ENCODE measurements at regions not wholly inside any gene's neighbourhood (a gene's known extent, or its start where the extent isn't known, plus 50 kb on each side); places are given as distances from the start of the nearest gene placed in this dataset.
"Not testable (repeated sequence)": the region's sequence is repeated elsewhere in the genome, so short reads cannot be mapped to it uniquely, and the experiment has no call there.

DNA sequence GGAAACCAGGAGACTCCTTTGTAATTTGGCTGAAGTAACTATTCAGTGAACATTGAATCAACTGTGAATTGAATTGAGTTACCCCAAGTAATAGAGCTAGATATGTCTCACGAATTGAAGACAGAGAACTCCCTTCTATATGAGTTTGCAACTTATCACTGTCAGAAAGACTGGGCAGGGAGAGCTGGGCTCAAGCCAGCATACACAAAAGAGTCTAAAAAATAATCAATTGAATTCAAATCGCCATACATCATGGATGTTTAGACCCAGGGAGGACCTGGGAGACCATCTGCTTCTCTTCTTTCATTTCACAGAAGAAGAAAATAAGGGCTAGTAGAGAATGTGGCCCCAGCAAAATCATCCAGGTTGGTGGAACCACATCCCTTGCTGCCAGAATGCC lies 503.1 kb upstream of the AUTS2 start:
- H3K4me1 Mint-ChIP-seq: no peaks in the 10 kb centered on the region
- H3K9me3 Mint-ChIP-seq: peaks cover 0 to 6% (median 5%) of the 10 kb centered on the region in 6 donors
- H3K27ac Mint-ChIP-seq: no peak overlapping the region
- H3K27me3 Mint-ChIP-seq (ENCODE audit: low read depth in 3 of 3): peaks cover 0 to 2% (median 0%) of the 10 kb centered on the region in 3 donors
- no peak for DNase-seq
- no peak overlapping the region for H3K4me3 Mint-ChIP-seq
- no peaks in the 10 kb centered on the region for H3K36me3 Mint-ChIP-seq

DNA sequence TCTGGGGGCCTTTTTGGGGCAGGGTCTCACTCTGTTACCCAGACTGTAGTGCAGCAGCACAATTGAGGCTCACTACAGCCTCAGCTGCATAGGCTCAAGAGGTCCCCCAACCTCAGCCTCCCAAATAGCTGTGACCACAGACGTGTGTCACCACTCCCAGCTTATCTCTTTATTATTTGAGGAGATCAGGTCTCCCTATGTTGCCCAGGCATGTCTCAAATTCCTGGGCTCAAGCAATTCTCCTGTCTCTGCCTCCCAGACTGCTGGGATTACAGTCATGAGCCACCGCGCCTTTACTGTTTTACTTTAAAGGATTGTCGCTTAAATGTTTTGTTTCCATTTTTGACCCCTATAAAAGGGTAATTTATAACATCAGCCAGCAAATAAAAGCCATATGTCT lies 502.6 kb upstream of the AUTS2 start:
- peaks cover 0 to 6% (median 4%) of the 10 kb centered on the region in 6 donors for H3K9me3 Mint-ChIP-seq
- peaks cover 0 to 2% (median 0%) of the 10 kb centered on the region in 3 donors for H3K27me3 Mint-ChIP-seq (ENCODE audit: low read depth in 3 of 3)
- no peak for DNase-seq
- no peak overlapping the region for H3K27ac Mint-ChIP-seq
- no peaks in the 10 kb centered on the region for H3K36me3 Mint-ChIP-seq
- no peaks in the 10 kb centered on the region for H3K4me1 Mint-ChIP-seq
- no peak overlapping the region for H3K4me3 Mint-ChIP-seq

GRCh38 chr7:69104023-69104422 lies 494.3 kb upstream of the AUTS2 start:
- H3K4me3 Mint-ChIP-seq: no peak overlapping the region
- peaks cover 0 to 3% (median 0%) of the 10 kb centered on the region in 3 donors for H3K27me3 Mint-ChIP-seq (ENCODE audit: low read depth in 3 of 3)
- H3K36me3 Mint-ChIP-seq: no peaks in the 10 kb centered on the region
- no peaks in the 10 kb centered on the region for H3K4me1 Mint-ChIP-seq
- H3K9me3 Mint-ChIP-seq: peaks cover 0 to 9% (median 4%) of the 10 kb centered on the region in 6 donors
- DNase-seq: no peak
- no peak overlapping the region for H3K27ac Mint-ChIP-seq

DNA sequence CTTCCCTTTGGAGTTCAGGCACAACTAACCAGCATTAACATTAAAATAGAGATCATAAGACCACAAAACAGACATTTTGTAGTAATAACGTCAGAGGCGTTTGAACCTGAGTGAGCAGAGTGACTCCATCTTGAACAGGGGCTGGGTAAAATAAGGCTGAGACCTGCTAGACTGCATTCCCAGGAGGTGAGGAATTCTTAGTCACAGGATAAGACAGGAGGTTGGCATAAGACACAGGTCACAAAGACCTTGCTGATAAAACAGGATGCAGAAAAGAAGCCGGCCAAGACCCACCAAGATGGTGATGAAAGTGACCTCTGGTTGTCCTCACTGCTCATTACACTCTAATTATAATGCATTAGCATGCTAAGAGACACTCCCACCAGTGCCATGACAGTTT lies 493.2 kb upstream of the AUTS2 start:
- Mint-ChIP-seq H3K4me3 (no peak overlapping the region), H3K4me1 (no peaks in the 10 kb centered on the region), H3K9me3 (peaks cover 0 to 9% (median 4%) of the 10 kb centered on the region in 6 donors), H3K27ac (no peak overlapping the region), H3K27me3 (ENCODE audit: low read depth in 3 of 3) (peaks cover 0 to 3% (median 0%) of the 10 kb centered on the region in 3 donors), H3K36me3 (no peaks in the 10 kb centered on the region)
- DNase-seq: no peak

- H3K4me1 Mint-ChIP-seq: no peaks in the 10 kb centered on the region
- no peak overlapping the region for H3K27ac Mint-ChIP-seq
- H3K9me3 Mint-ChIP-seq: peaks cover 0 to 12% (median 4%) of the 10 kb centered on the region in 6 donors
- H3K27me3 Mint-ChIP-seq (ENCODE audit: low read depth in 3 of 3): peaks cover 0 to 2% (median 0%) of the 10 kb centered on the region in 3 donors
- H3K4me3 Mint-ChIP-seq: no peak overlapping the region
- DNase-seq: no peak
- no peaks in the 10 kb centered on the region for H3K36me3 Mint-ChIP-seq
These were observed 492.3 kb upstream of the AUTS2 start for GRCh38 chr7:69105981-69106380.

- peaks cover 0 to 12% (median 4%) of the 10 kb centered on the region in 6 donors for H3K9me3 Mint-ChIP-seq
- H3K4me3 Mint-ChIP-seq; H3K27ac Mint-ChIP-seq; H3K36me3 Mint-ChIP-seq; H3K27me3 Mint-ChIP-seq (ENCODE audit: low read depth in 3 of 3); H3K4me1 Mint-ChIP-seq; DNase-seq: not testable (repeated sequence)
These were observed 491.8 kb upstream of the AUTS2 start for GRCh38 chr7:69106449-69106848.

DNA sequence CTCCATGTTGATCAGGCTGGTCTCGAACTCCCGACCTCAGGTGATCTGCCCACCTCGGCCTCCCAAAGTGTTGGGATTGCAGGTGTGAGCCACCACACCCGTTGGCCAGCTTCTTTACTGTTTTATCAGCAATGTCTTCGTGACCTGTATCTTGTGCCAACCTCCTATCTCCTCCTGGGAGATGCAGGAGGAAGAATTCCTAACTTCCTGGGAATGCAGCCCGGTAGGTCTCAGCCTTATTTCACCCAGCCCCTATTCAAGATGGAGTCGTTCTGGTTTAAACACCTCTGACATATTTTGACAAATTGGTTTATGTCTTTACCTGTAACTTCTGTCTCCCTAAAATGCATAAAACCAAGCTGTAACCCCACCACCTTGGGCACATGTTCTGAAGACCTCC lies 491.3 kb upstream of the AUTS2 start:
- not testable (repeated sequence) for H3K27ac Mint-ChIP-seq; H3K4me1 Mint-ChIP-seq; H3K4me3 Mint-ChIP-seq; DNase-seq; H3K36me3 Mint-ChIP-seq; H3K27me3 Mint-ChIP-seq (ENCODE audit: low read depth in 3 of 3)
- H3K9me3 Mint-ChIP-seq: peaks cover 0 to 12% (median 4%) of the 10 kb centered on the region in 6 donors

DNA sequence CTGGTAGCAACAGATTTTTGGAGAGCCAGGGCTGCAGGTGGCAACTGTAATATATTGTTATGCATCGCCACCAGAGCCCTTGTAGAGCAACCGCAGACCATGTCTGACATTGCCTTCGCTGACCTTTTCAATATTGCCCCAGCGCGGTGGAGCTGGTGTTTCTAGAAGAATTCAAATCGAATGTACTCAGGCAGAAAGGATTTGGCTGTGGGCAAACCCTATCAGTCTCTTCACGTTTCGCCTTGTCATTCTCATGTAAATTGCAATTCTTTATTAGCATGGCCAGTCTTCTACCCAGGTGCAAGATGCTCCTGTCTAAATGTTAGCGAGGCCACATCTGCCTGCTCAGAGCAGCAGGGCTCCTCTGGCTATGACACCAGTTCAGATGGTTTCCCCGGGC lies 490.2 kb upstream of the AUTS2 start:
- DNase-seq: no peak
- Mint-ChIP-seq H3K4me3 (no peak overlapping the region), H3K27ac (no peak overlapping the region), H3K36me3 (no peaks in the 10 kb centered on the region), H3K4me1 (no peaks in the 10 kb centered on the region), H3K9me3 (peaks cover 0 to 12% (median 1%) of the 10 kb centered on the region in 6 donors), H3K27me3 (ENCODE audit: low read depth in 3 of 3) (peaks cover 0 to 3% (median 0%) of the 10 kb centered on the region in 3 donors)

- Mint-ChIP-seq H3K4me3 (no peak overlapping the region), H3K9me3 (peaks cover 0 to 9% (median 1%) of the 10 kb centered on the region in 6 donors)
- DNase-seq: no peak
These were observed 489.0 kb upstream of the AUTS2 start for GRCh38 chr7:69109246-69109645.

DNA sequence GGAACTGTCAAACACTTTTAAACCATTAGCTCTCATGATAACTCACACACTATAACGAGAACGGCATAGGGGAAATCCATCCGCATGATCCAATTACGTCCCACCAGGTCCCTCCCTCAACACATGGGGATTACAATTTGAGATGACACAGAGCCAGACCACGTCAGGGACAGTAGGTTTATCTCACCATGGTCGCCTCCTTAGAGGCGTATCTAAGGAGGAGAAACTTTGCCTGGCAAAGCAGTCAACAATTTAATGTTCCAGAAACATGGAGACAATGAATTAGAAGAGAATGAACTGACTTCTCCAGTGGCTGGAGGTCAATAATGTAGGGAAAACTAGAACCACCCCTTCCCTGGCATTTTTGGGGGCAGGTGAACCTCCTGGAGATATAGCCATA lies 488.4 kb upstream of the AUTS2 start:
- Mint-ChIP-seq H3K4me1 (no peaks in the 10 kb centered on the region), H3K9me3 (peaks cover 0 to 9% (median 1%) of the 10 kb centered on the region in 6 donors)
- no peak for DNase-seq

More at GRCh38 chr7:69109246-69109645, 489.0 kb upstream of the AUTS2 start:
- Mint-ChIP-seq H3K4me1 (no peaks in the 10 kb centered on the region), H3K36me3 (no peaks in the 10 kb centered on the region), H3K27ac (no peak overlapping the region), H3K27me3 (ENCODE audit: low read depth in 3 of 3) (peaks cover 0 to 3% (median 0%) of the 10 kb centered on the region in 3 donors)

DNA sequence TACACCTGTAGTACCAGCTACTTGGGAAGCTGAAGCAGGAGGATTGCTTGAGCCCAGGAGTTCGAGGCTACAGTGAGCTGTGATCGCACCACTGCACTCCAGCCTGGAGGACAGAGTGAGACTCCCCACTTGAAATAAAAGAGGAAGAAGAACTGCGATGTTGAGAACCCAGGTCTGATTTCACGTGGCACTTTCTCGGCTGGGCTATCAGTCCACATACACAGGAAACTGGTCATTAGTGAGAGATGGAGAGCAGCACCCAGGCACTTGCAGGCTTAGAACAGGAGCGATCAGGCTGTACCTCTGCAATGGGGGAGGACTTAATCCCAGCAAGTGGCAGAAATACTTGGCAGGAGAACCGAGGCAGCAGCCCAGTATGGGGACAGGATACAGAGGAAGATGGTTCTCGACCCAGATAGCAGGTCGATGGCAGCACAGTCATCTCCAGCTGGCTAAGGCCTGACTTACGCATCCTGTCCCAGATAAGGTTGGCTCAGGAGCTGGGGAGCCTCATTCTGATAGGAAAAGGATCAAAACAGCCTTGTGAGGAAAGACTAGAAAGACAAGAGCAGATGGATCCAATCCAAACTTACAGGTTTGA lies 487.7 kb upstream of the AUTS2 start:
- no peaks in the 10 kb centered on the region for H3K36me3 Mint-ChIP-seq
- H3K9me3 Mint-ChIP-seq: peaks cover 0 to 9% (median 1%) of the 10 kb centered on the region in 6 donors
- no peaks in the 10 kb centered on the region for H3K4me1 Mint-ChIP-seq
- peaks cover 0 to 5% (median 0%) of the 10 kb centered on the region in 3 donors for H3K27me3 Mint-ChIP-seq (ENCODE audit: low read depth in 3 of 3)
- H3K4me3 Mint-ChIP-seq: no peak overlapping the region
- H3K27ac Mint-ChIP-seq: no peak overlapping the region
- no peak for DNase-seq

More for the DNA sequence above, 488.4 kb upstream of the AUTS2 start:
- Mint-ChIP-seq H3K4me3 (no peak overlapping the region), H3K27ac (no peak overlapping the region), H3K36me3 (no peaks in the 10 kb centered on the region), H3K27me3 (ENCODE audit: low read depth in 3 of 3) (peaks cover 0 to 3% (median 0%) of the 10 kb centered on the region in 3 donors)

- DNase-seq: no peak
- H3K4me1 Mint-ChIP-seq: no peaks in the 10 kb centered on the region
- peaks cover 0 to 5% (median 0%) of the 10 kb centered on the region in 3 donors for H3K27me3 Mint-ChIP-seq (ENCODE audit: low read depth in 3 of 3)
- H3K4me3 Mint-ChIP-seq: no peak overlapping the region
- H3K36me3 Mint-ChIP-seq: no peaks in the 10 kb centered on the region
- H3K9me3 Mint-ChIP-seq: peaks cover 0 to 3% (median 0%) of the 10 kb centered on the region in 6 donors
- H3K27ac Mint-ChIP-seq: no peak overlapping the region
These were observed 483.9 kb upstream of the AUTS2 start for GRCh38 chr7:69114374-69114773.

DNA sequence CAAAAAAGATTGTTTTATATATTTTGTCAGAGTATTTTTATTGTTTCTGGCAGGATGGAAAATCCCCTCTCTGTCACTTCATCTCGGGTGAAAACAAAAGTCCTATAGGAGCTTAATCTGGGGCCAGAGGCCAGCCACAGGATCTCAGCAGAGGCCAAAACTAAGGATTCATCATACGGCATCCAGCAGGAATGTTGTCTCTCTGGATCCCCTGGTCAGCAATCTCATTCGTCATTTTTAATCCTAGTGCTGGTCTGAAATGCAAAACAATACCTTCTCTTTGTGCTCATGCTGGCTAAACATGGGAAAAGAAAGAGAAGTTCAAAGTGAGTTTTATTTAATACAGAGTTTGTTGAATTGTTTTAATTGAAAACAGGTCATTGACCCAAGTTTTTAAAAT lies 482.5 kb upstream of the AUTS2 start:
- DNase-seq: no peak
- Mint-ChIP-seq H3K36me3 (no peaks in the 10 kb centered on the region), H3K27ac (no peak overlapping the region), H3K4me3 (no peak overlapping the region), H3K4me1 (no peaks in the 10 kb centered on the region), H3K27me3 (ENCODE audit: low read depth in 3 of 3) (peaks cover 0 to 5% (median 0%) of the 10 kb centered on the region in 3 donors), H3K9me3 (no peaks in the 10 kb centered on the region)

DNA sequence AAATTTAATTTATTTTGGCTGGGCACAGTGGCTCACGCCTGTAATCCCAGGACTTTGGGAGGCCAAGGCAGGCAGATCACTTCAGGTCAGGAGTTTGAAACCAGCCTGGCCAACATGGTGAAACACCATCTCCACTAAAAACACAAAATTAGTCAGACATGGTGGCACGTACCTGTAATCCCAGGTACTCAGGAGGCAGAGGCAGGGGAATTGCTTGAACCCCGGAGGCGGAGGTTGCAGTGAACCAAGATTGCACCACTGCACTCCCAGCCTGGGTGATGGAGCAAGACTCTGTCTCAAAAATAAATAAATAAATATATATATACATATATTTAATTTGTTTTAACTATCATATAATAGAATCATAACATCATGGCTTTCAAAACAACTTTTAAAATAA lies 482.1 kb upstream of the AUTS2 start:
- H3K4me3 Mint-ChIP-seq; H3K36me3 Mint-ChIP-seq; H3K9me3 Mint-ChIP-seq; H3K27ac Mint-ChIP-seq; H3K4me1 Mint-ChIP-seq; H3K27me3 Mint-ChIP-seq (ENCODE audit: low read depth in 3 of 3); DNase-seq: not testable (repeated sequence)

DNA sequence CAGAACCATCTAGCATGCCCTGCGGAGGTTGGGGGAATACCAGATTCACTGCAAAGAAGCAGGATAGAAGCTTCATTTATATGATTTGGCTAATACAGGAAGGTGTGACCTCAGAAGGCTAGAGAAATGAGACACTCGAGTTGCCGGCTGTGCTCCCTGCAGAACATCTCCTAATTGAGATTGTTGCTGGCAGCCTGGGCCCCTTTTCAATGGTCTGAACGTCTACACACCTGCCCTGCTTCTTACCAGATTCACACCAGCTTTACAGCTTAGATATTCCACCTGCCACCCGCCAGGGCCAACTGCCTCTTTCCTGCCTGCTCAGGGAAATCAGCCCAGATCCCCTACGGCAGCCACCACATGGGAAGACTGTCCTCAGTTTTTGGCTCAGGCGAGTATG lies 475.3 kb upstream of the AUTS2 start:
- Mint-ChIP-seq H3K27ac (no peak overlapping the region), H3K4me3 (no peak overlapping the region), H3K36me3 (no peaks in the 10 kb centered on the region), H3K9me3 (peaks cover 0 to 5% (median 0%) of the 10 kb centered on the region in 6 donors), H3K4me1 (no peaks in the 10 kb centered on the region), H3K27me3 (ENCODE audit: low read depth in 3 of 3) (peaks cover 2 to 5% (median 3%) of the 10 kb centered on the region in 3 donors)
- no peak for DNase-seq

Measured in immature natural killer cell (primary cell).